ENCODE measurements at regions not wholly inside any gene's neighbourhood (a gene's known extent, or its start where the extent isn't known, plus 50 kb on each side); places are given as distances from the start of the nearest gene placed in this dataset.
"Not testable (repeated sequence)": the region's sequence is repeated elsewhere in the genome, so short reads cannot be mapped to it uniquely, and the experiment has no call there.

DNA sequence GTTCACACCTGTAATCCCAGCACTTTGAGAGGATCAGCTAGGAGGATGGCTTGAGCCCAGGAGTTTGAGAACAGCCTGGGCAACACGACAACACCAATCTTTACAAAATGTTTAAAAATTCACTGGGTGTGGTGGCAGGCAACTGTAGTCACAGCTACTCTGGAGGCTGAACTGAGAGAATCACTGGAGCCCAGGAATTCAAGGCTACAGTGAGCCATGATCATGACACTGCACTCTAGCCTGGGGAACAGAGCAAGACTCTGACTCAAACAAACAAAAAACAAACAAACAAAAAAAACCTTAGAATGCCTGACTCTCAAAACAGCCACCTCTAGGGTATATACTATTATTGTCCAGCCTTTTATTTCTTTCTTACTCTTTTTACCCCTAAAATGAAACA, 56.5 kb upstream of the PAPSS2 start:
- H3K4me1 ChIP-seq (ENCODE audit: low read length) = no peaks in the 10 kb centered on the region
- H4K20me1 ChIP-seq (ENCODE audit: insufficient read depth, low read length) = no peaks in the 10 kb centered on the region
- H3K4me3 ChIP-seq (ENCODE audit: low read length) = no peak overlapping the region
- H3K36me3 ChIP-seq (replicated peaks; ENCODE audit: low read depth, low read length) = no peaks in the 10 kb centered on the region
- no peak overlapping the region for H3K27ac ChIP-seq (ENCODE audit: low read length)
- H2AFZ ChIP-seq (ENCODE audit: low read depth, low read length) = no peak overlapping the region
- no peaks in the 10 kb centered on the region for H3K27me3 ChIP-seq (ENCODE audit: low read depth, low read length)
- H3K9me3 ChIP-seq (ENCODE audit: insufficient read depth, low read length) = no peaks in the 10 kb centered on the region
- no peaks in the 10 kb centered on the region for H3K79me2 ChIP-seq (ENCODE audit: low read length)
- TF ChIP-seq EZH2phosphoT487 (IDR thresholded peaks at IDR 0.05; ENCODE audit: low read depth) = no peak
- no peak for TF ChIP-seq CTCF (IDR thresholded peaks at IDR 0.05; ENCODE audit: low read depth, low read length)
- H3K9ac ChIP-seq (ENCODE audit: low read length) = no peak overlapping the region
- H3K4me2 ChIP-seq (ENCODE audit: low read length) = no peak overlapping the region

DNA sequence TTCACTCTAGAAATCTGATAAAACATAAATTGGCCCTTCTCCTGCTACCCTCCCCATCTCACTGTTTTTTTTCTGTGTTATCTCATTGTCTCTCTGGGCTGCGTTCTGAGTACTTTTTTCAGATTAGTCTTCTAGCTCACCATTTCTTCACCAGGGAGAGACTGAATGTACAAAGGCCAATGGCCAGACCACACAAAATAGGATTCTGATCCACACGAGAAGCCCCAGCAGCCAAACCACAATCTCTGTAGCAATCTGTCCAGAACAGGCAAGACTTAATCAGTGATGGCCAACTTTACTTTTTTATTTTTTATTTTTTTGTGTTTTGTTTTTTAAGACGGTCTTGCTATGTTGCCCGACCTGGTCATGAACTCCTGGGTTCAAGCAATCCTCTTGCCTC, 55.9 kb upstream of the PAPSS2 start:
- Histone ChIP-seq H3K79me2 (ENCODE audit: low read length) (no peaks in the 10 kb centered on the region), H3K4me3 (ENCODE audit: low read length) (no peak overlapping the region), H3K27me3 (ENCODE audit: low read depth, low read length) (no peaks in the 10 kb centered on the region), H3K4me1 (ENCODE audit: low read length) (no peaks in the 10 kb centered on the region), H3K9ac (ENCODE audit: low read length) (no peak overlapping the region), H3K27ac (ENCODE audit: low read length) (no peak overlapping the region), H2AFZ (ENCODE audit: low read depth, low read length) (no peak overlapping the region), H3K9me3 (ENCODE audit: insufficient read depth, low read length) (no peaks in the 10 kb centered on the region), H3K4me2 (ENCODE audit: low read length) (no peak overlapping the region), H4K20me1 (ENCODE audit: insufficient read depth, low read length) (no peaks in the 10 kb centered on the region), H3K36me3 (replicated peaks; ENCODE audit: low read depth, low read length) (no peaks in the 10 kb centered on the region)
- TF ChIP-seq EZH2phosphoT487 (IDR thresholded peaks at IDR 0.05; ENCODE audit: low read depth) (no peak), CTCF (IDR thresholded peaks at IDR 0.05; ENCODE audit: low read depth, low read length) (no peak)

- Histone ChIP-seq H3K27ac (ENCODE audit: low read length) (no peak overlapping the region), H3K27me3 (ENCODE audit: low read depth, low read length) (no peaks in the 10 kb centered on the region), H3K9me3 (ENCODE audit: insufficient read depth, low read length) (no peaks in the 10 kb centered on the region), H4K20me1 (ENCODE audit: insufficient read depth, low read length) (no peaks in the 10 kb centered on the region), H3K4me2 (ENCODE audit: low read length) (no peak overlapping the region), H3K79me2 (ENCODE audit: low read length) (no peaks in the 10 kb centered on the region), H3K9ac (ENCODE audit: low read length) (no peak overlapping the region), H2AFZ (ENCODE audit: low read depth, low read length) (no peak overlapping the region), H3K4me3 (ENCODE audit: low read length) (no peak overlapping the region), H3K36me3 (replicated peaks; ENCODE audit: low read depth, low read length) (no peaks in the 10 kb centered on the region), H3K4me1 (ENCODE audit: low read length) (no peaks in the 10 kb centered on the region)
- TF ChIP-seq CTCF (IDR thresholded peaks at IDR 0.05; ENCODE audit: low read depth, low read length) (no peak), EZH2phosphoT487 (IDR thresholded peaks at IDR 0.05; ENCODE audit: low read depth) (no peak)
Observed at GRCh38 chr10:87605628-87606251, 53.9 kb upstream of the PAPSS2 start.

DNA sequence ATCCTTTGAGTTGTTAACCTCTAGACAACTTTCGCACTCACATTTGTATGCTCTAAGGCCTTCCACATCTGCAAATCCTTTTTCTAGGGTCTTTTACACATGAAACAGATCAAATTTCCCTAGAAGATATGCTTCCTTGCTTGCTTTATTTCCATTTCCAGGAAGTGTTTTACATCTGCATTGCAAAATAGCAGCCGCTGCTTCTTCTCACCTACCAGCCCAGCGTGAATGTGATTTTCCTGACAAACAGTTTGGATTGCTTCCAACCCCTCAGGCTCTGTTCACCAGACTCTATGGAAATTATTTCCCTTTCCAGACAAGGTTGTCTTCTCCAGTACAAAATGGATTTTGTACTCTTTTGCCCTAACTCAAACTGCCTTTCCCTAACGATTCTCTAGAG, 50.9 kb upstream of the PAPSS2 start:
- H2AFZ ChIP-seq (ENCODE audit: low read depth, low read length) = 0 out of 2 replicates have a peak overlapping the region, but pooled peaks have one; percentile 30
- no peak for TF ChIP-seq EZH2phosphoT487 (IDR thresholded peaks at IDR 0.05; ENCODE audit: low read depth)

GRCh38 chr10:87609563-87609962, 50.1 kb upstream of the PAPSS2 start:
- not testable (repeated sequence) for H4K20me1 ChIP-seq (ENCODE audit: insufficient read depth, low read length); H3K4me1 ChIP-seq (ENCODE audit: low read length); H3K36me3 ChIP-seq (replicated peaks; ENCODE audit: low read depth, low read length); H3K27me3 ChIP-seq (ENCODE audit: low read depth, low read length); H3K4me3 ChIP-seq (ENCODE audit: low read length); H2AFZ ChIP-seq (ENCODE audit: low read depth, low read length); H3K27ac ChIP-seq (ENCODE audit: low read length); H3K4me2 ChIP-seq (ENCODE audit: low read length); H3K9ac ChIP-seq (ENCODE audit: low read length); H3K9me3 ChIP-seq (ENCODE audit: insufficient read depth, low read length); H3K79me2 ChIP-seq (ENCODE audit: low read length)

More for the DNA sequence above, 50.9 kb upstream of the PAPSS2 start:
- Histone ChIP-seq H4K20me1 (ENCODE audit: insufficient read depth, low read length) (no peaks in the 10 kb centered on the region), H3K36me3 (replicated peaks; ENCODE audit: low read depth, low read length) (no peaks in the 10 kb centered on the region), H3K4me2 (ENCODE audit: low read length) (no peak overlapping the region), H3K9ac (ENCODE audit: low read length) (no peak overlapping the region), H3K27ac (ENCODE audit: low read length) (no peak overlapping the region), H3K27me3 (ENCODE audit: low read depth, low read length) (no peaks in the 10 kb centered on the region), H3K9me3 (ENCODE audit: insufficient read depth, low read length) (no peaks in the 10 kb centered on the region), H3K4me1 (ENCODE audit: low read length) (no peaks in the 10 kb centered on the region), H3K79me2 (ENCODE audit: low read length) (no peaks in the 10 kb centered on the region), H3K4me3 (ENCODE audit: low read length) (no peak overlapping the region)

Data from OCI-LY3 (cell line).